ENCODE measurements at regions not wholly inside any gene's neighbourhood (a gene's known extent, or its start where the extent isn't known, plus 50 kb on each side); places are given as distances from the start of the nearest gene placed in this dataset.

- TF ChIP-seq, protein P1, sequence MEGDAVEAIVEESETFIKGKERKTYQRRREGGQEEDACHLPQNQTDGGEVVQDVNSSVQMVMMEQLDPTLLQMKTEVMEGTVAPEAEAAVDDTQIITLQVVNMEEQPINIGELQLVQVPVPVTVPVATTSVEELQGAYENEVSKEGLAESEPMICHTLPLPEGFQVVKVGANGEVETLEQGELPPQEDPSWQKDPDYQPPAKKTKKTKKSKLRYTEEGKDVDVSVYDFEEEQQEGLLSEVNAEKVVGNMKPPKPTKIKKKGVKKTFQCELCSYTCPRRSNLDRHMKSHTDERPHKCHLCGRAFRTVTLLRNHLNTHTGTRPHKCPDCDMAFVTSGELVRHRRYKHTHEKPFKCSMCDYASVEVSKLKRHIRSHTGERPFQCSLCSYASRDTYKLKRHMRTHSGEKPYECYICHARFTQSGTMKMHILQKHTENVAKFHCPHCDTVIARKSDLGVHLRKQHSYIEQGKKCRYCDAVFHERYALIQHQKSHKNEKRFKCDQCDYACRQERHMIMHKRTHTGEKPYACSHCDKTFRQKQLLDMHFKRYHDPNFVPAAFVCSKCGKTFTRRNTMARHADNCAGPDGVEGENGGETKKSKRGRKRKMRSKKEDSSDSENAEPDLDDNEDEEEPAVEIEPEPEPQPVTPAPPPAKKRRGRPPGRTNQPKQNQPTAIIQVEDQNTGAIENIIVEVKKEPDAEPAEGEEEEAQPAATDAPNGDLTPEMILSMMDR (IDR thresholded peaks at IDR 0.05) = no peak
- Histone ChIP-seq H3K27ac (peak overlapping the region in 1 of 2 donors; percentile 26), H3K4me3 (peak overlapping the region; percentile 4)
- peak; percentile 64 for DNase-seq (ENCODE audit: low spot score)
Observed at GRCh38 chr2:128389388-128390086, 70.9 kb upstream of the HS6ST1 start.

DNA sequence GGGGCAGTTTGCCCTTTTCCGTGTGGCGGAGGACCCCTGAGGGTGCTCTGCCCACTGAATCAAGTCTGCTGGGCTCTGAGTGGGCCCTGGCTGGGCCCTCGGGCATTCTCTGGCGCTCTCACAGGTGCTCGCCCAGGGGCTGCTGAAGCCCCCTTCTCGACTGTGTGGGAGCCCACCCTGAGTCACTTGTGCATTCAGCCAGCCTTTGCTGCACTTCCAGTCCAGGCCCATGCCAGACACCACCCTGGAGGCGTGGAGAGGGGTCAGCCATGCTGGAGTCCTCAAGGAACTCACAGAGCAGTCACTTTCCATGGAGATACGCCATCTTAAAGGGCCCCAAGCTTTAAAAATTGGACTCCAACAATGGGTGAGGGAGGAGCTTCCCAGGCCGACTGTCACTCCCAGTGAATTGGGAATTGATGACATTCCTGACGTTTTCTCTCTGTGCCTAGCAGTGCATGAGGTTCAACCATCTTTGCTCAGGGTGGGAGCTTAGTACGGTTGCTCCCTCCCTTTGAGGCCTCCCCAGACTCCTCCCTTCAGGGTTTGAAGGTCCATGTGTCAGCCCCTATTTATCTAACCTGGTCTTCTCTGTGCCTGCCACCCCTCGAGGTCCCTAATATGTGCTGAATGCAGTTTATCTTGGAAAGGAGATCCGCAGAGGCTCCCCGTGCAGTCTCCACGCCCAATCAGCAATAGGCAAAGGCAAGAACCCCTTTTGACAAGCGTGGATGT lies 71.8 kb upstream of the HS6ST1 start:
- Histone ChIP-seq H3K27ac (no peak overlapping the region), H3K4me3 (no peak overlapping the region)
- TF ChIP-seq, protein P1 (IDR thresholded peaks at IDR 0.05) = no peak
- DNase-seq (ENCODE audit: low spot score) = peak; percentile 50

DNA sequence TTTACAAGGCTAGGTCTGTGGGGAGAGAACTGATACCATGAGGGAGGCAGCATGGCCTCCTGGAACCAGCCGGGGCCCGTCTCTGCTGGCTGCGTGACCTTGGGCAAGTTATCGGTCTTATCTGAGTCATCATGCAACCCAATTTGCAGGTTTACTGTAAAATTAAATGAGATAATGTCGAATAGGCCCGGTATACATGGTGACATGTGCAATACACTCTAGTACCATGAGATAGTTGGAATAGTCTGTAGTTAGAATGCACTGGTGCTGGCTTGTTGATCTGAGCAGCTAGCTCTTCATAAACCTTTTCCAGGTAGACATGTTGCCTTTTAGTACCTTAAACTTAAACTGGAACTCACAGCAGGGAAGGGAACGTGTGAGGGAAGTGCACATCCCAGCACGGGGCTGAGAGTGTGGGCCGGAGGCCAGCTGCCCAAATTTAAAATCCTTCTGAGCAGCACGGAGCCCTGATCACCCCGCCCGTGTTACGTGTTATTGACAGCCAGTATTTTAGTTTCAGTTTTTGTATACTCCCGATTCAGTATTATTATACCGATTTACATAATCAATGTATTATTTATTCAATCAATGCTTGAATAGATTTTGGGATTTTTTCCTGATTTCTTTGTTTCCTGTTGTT lies 72.4 kb upstream of the HS6ST1 start:
- no peak overlapping the region for H3K27ac ChIP-seq
- H3K4me3 ChIP-seq = no peak overlapping the region
- TF ChIP-seq, protein P1 (IDR thresholded peaks at IDR 0.05) = no peak
- peak; percentile 40 for DNase-seq (ENCODE audit: low spot score)

DNA sequence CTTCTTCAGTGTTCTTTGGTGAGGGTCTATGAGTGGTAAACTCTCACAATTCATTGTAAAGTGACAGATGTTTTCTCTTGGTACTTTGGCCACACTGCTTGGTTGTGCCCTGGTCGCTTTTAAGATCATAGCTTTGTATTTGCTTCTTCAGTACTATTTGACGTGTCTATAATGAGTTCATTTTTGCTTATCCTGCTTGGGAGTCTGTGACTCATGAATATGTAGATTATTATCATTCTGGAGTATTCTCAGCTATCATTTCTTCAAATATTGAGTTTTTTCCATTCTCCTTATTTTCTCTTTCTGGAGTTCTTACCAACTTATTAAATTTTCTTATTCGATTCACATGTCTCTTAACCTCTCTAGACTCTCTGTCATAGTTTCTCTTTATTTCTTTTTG lies 73.0 kb upstream of the HS6ST1 start:
- Histone ChIP-seq H3K4me3 (no peak overlapping the region), H3K27ac (no peak overlapping the region)
- no peak for DNase-seq (ENCODE audit: low spot score)
- TF ChIP-seq, protein P1 (IDR thresholded peaks at IDR 0.05) = no peak

DNA sequence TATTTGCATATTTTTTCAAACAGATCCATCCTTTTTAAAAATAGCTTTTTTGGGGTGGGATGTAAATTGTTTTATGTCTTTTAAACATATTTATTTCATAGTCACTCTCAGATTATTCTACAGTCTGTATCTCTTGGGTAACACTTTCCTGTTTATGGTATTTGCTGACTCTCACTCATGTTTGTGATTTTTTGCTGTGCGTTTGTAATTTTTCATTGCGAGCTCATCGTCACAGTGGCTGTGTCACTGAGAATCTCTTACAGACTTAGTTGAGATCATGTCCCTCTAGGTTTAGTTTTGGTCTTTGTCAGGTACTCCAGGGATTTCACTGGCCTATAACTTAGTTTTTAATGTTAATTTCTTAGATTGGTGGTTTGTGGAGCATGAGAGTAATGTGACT lies 73.5 kb upstream of the HS6ST1 start:
- TF ChIP-seq, protein P1 (IDR thresholded peaks at IDR 0.05) = no peak
- no peak overlapping the region for H3K27ac ChIP-seq

GRCh38 chr2:128394007-128394730 lies 75.5 kb upstream of the HS6ST1 start:
- DNase-seq (ENCODE audit: low spot score) = peak; percentile 22
- Histone ChIP-seq H3K4me3 (no peak overlapping the region), H3K27ac (no peak overlapping the region)
- TF ChIP-seq, protein P1 (IDR thresholded peaks at IDR 0.05) = no peak

More for the DNA sequence above, 73.5 kb upstream of the HS6ST1 start:
- DNase-seq (ENCODE audit: low spot score) = no peak
- no peak overlapping the region for H3K4me3 ChIP-seq

Measured in coronary artery (tissue), 2 donors.